Endodermal cell (in vitro differentiated cells): ENCODE measurements at regions not wholly inside any gene's neighbourhood (a gene's known extent, or its start where the extent isn't known, plus 50 kb on each side); places are given as distances from the start of the nearest gene placed in this dataset.

Experiments
- DNase-seq: peaks from one replicate; pipeline ENCODE4 v3.0.0-alpha.2; 2017
- H3K27ac ChIP-seq: 2 replicates; pipeline ENCODE4 v1.5.1; 2013; ENCODE audit warnings: mild to moderate bottlenecking, low read depth, low read length, moderate library complexity
- H3K27me3 ChIP-seq: 2 replicates; pipeline ENCODE4 v1.6.1; 2013; ENCODE audit warnings: mild to moderate bottlenecking, low read length, moderate library complexity; ENCODE audit not compliant: insufficient read depth, control insufficient read depth, poor library complexity, severe bottlenecking
- H3K36me3 ChIP-seq: 2 replicates; pipeline ENCODE4 v1.7.0; 2013; ENCODE audit warnings: mild to moderate bottlenecking, low read length, moderate library complexity; ENCODE audit not compliant: control insufficient read depth, insufficient read depth
- H3K4me1 ChIP-seq: one replicate; pipeline ENCODE4 v1.7.0; 2013; ENCODE audit warnings: low read length; ENCODE audit not compliant: control insufficient read depth, insufficient read depth
- H3K4me3 ChIP-seq: 2 replicates; pipeline ENCODE4 v1.5.1; 2013; ENCODE audit warnings: mild to moderate bottlenecking, low read length, moderate library complexity
- H3K9ac ChIP-seq: 2 replicates; pipeline ENCODE4 v1.6.1; 2013; ENCODE audit warnings: mild to moderate bottlenecking, low read length, moderate library complexity; ENCODE audit not compliant: poor library complexity, severe bottlenecking; ENCODE audit errors: extremely low read depth
- H3K9me3 ChIP-seq: 2 replicates; pipeline ENCODE4 v1.6.1; 2013; ENCODE audit warnings: mild to moderate bottlenecking, low read length, moderate library complexity; ENCODE audit not compliant: control insufficient read depth
- H3K27ac Mint-ChIP-seq: 2 replicates; pipeline ENCODE4 v1.8.0; 2020; ENCODE audit warnings: mixed read lengths
- H3K27me3 Mint-ChIP-seq: 2 replicates; pipeline ENCODE4 v1.8.0; 2021; ENCODE audit warnings: mild to moderate bottlenecking, mixed read lengths; ENCODE audit not compliant: insufficient read depth
- H3K36me3 Mint-ChIP-seq: 2 replicates; pipeline ENCODE4 v1.8.0; 2020; ENCODE audit warnings: low read depth, mixed read lengths
- H3K4me1 Mint-ChIP-seq: 2 replicates; pipeline ENCODE4 v1.8.0; 2020; ENCODE audit warnings: mixed read lengths
- H3K4me3 Mint-ChIP-seq: 2 replicates; pipeline ENCODE4 v1.8.0; 2020; ENCODE audit warnings: mild to moderate bottlenecking, moderate library complexity, mixed read lengths
- H3K9me3 Mint-ChIP-seq: 2 replicates; pipeline ENCODE4 v1.8.0; 2020; ENCODE audit warnings: mild to moderate bottlenecking, mixed read lengths
- CTCF ChIP-seq: fragments of 200-600 bp; sonication (generic); conservative IDR thresholded peaks from 2 replicates; pipeline ENCODE4 v1.5.0; 2021; ENCODE audit warnings: antibody characterized with exemption, mild to moderate bottlenecking
- WGBS, 2 experiments: methylation state at CpG; one replicate each; pipeline versions ENCODE4 v1.1.5 to v1.1.7; 2013; ENCODE audit warnings: missing lambda C conversion rate in 2 of 2, mixed read lengths in 1 of 2; ENCODE audit not compliant: insufficient coverage in 1 of 2, insufficient read length in 1 of 2; 5-methylcytosine and 5-hydroxymethylcytosine counted together

DNA sequence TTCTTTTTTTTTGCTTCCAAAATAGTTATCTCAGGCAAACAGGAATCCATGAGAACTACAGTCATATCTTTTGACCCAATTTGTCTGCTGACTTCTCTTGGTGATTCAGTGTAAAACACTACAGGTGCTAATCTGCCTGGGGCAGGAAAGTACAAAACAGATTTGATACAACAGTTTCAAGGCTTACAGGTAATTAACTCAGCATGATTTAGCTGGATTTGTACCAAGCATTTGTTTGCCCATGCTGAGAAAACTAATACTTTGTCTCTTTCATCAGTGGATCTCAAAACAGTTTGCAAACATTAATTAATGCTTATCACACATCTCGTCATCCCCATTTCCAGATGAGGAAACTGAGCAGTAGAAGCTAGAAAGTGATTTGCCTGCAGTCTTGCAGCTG, 312.5 kb upstream of the SEMA6A start:
- no peak overlapping the region for H3K27ac Mint-ChIP-seq
- no peaks in the 10 kb centered on the region for H3K36me3 ChIP-seq
- no peak for TF ChIP-seq CTCF
- H3K4me1 Mint-ChIP-seq = peaks cover 18% of the 10 kb centered on the region
- H3K27me3 ChIP-seq = peaks cover 17% of the 10 kb centered on the region
- WGBS, 2 experiments = 74 to 80% methylated on average over 1 of the region's 1 CpG
- no peak overlapping the region for H3K4me3 ChIP-seq
- H3K9ac ChIP-seq = no peak overlapping the region
- H3K4me3 Mint-ChIP-seq = no peak overlapping the region
- H3K9me3 Mint-ChIP-seq = peaks cover 4% of the 10 kb centered on the region
- no peak overlapping the region for H3K27ac ChIP-seq
- no peak for DNase-seq
- no peaks in the 10 kb centered on the region for H3K9me3 ChIP-seq
- H3K36me3 Mint-ChIP-seq = no peaks in the 10 kb centered on the region
- H3K27me3 Mint-ChIP-seq = peaks cover 34% of the 10 kb centered on the region
- peaks cover 3% of the 10 kb centered on the region for H3K4me1 ChIP-seq

GRCh38 chr5:116885825-116886224, 311.2 kb upstream of the SEMA6A start:
- H3K27ac Mint-ChIP-seq = no peak overlapping the region
- H3K9me3 Mint-ChIP-seq = peaks cover 4% of the 10 kb centered on the region
- TF ChIP-seq CTCF = no peak
- Histone ChIP-seq H3K27ac (no peak overlapping the region), H3K4me1 (peaks cover 3% of the 10 kb centered on the region), H3K9me3 (no peaks in the 10 kb centered on the region), H3K9ac (no peak overlapping the region), H3K36me3 (no peaks in the 10 kb centered on the region), H3K27me3 (peaks cover 24% of the 10 kb centered on the region), H3K4me3 (no peak overlapping the region)
- H3K4me1 Mint-ChIP-seq = peaks cover 25% of the 10 kb centered on the region
- H3K36me3 Mint-ChIP-seq = no peaks in the 10 kb centered on the region
- peaks cover 44% of the 10 kb centered on the region for H3K27me3 Mint-ChIP-seq
- no peak for DNase-seq
- H3K4me3 Mint-ChIP-seq = no peak overlapping the region

DNA sequence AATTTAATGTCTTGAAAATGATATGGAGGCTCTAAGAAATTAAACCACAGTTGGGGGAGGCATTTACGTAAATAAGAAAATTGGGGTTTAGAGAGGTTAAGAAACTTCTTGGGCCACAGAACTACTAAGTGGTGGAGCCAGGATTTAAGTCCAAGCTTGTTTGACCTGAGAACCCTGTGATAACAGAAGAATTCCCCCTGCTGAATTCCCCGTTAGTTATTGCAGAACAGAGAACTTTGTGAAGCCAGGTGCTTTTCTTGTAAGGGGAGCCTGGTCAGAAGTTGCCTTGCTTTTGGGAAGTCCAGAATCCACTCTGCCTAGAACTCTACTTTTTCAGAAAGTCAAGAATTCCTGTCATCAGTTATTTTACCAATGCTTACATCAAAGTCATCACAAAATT, 309.3 kb upstream of the SEMA6A start:
- Histone ChIP-seq H3K4me3 (no peak overlapping the region), H3K36me3 (no peaks in the 10 kb centered on the region), H3K27me3 (peaks cover 30% of the 10 kb centered on the region), H3K27ac (no peak overlapping the region), H3K9ac (no peak overlapping the region), H3K9me3 (peaks cover 6% of the 10 kb centered on the region), H3K4me1 (peaks cover 3% of the 10 kb centered on the region)
- no peaks in the 10 kb centered on the region for H3K36me3 Mint-ChIP-seq
- H3K4me1 Mint-ChIP-seq = peaks cover 20% of the 10 kb centered on the region
- H3K4me3 Mint-ChIP-seq = no peak overlapping the region
- DNase-seq = no peak
- 81 to 84% methylated on average over 2 of the region's 2 CpGs for WGBS, 2 experiments
- no peak overlapping the region for H3K27ac Mint-ChIP-seq
- TF ChIP-seq CTCF = no peak
- H3K27me3 Mint-ChIP-seq = peaks cover 47% of the 10 kb centered on the region
- H3K9me3 Mint-ChIP-seq = peaks cover 4% of the 10 kb centered on the region
